HCT116 (cell line): ENCODE measurements at regions not wholly inside any gene's neighbourhood (a gene's known extent, or its start where the extent isn't known, plus 50 kb on each side); places are given as distances from the start of the nearest gene placed in this dataset.

Experiments
- MAX ChIP-seq: IDR thresholded peaks from 2 replicates; pipeline ENCODE4 v1.6.1; 2012
- TF ChIP-seq, protein P1 (sequence below), 3 experiments: fragments of 200-600 bp in 1 of 3; sonication (generic) in 1 of 3; IDR thresholded peaks in 2 of 3; conservative IDR thresholded peaks in 1 of 3; 2 replicates each; pipeline ENCODE4 v1.5.1; 2012 to 2017; ENCODE audit warnings: low read depth in 2 of 3, low read length in 2 of 3, antibody characterized with exemption in 1 of 3, borderline replicate concordance in 1 of 3, control low read depth in 1 of 3, mild to moderate bottlenecking in 1 of 3, mixed read lengths in 1 of 3, mixed run types in 1 of 3, moderate library complexity in 1 of 3; ENCODE audit not compliant: insufficient read depth in 1 of 3

GRCh38 chr14:31982642-31983041 is 94.5 kb upstream of the ARHGAP5 start:
- TF ChIP-seq, protein P1, sequence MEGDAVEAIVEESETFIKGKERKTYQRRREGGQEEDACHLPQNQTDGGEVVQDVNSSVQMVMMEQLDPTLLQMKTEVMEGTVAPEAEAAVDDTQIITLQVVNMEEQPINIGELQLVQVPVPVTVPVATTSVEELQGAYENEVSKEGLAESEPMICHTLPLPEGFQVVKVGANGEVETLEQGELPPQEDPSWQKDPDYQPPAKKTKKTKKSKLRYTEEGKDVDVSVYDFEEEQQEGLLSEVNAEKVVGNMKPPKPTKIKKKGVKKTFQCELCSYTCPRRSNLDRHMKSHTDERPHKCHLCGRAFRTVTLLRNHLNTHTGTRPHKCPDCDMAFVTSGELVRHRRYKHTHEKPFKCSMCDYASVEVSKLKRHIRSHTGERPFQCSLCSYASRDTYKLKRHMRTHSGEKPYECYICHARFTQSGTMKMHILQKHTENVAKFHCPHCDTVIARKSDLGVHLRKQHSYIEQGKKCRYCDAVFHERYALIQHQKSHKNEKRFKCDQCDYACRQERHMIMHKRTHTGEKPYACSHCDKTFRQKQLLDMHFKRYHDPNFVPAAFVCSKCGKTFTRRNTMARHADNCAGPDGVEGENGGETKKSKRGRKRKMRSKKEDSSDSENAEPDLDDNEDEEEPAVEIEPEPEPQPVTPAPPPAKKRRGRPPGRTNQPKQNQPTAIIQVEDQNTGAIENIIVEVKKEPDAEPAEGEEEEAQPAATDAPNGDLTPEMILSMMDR (IDR thresholded peaks at IDR 0.05 in 2 of 3, conservative IDR thresholded peaks at IDR 0.05 in 1 of 3; ENCODE audit: borderline replicate concordance in 1 of 3, insufficient read depth in 1 of 3, low read depth in 2 of 3, low read length in 2 of 3) = no peak
- TF ChIP-seq MAX = no peak
